HG03469 (cell line): ENCODE measurements at regions not wholly inside any gene's neighbourhood (a gene's known extent, or its start where the extent isn't known, plus 50 kb on each side); places are given as distances from the start of the nearest gene placed in this dataset.

Experiments used
- ATAC-seq: cut with Tn5 transposase; IDR thresholded peaks from one replicate; pipeline ENCODE4 v1.9.1; 2021; ENCODE audit warnings: mild to moderate bottlenecking, moderate library complexity, moderate number of reproducible peaks; ENCODE audit not compliant: unreplicated experiment

DNA sequence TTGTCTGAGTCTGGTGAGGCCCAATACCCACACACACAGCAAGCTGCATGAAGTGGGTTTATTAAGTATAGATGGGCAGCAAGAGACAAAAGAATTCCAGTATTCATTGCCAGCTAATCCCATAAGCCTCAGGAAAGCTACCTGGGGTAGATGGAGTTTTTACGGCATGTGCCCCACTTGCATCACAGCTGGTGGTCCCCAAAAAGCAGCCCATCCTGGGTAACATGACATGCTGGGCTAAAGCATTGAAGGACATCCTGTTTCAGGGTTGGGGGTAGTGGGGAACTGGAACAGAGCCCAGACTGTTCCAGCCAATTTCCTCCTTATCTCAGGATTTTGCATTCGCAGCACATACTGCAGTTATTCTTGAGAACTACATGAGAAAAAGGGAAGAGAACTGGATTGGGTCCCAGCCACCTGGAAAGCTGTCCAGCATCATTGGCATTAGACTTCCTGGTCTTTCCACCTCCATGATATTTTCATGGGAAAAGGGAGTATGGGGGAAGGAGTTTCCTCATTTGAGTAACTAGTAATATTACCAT is 240.1 kb upstream of the MMADHC start:
- no peak for ATAC-seq

DNA sequence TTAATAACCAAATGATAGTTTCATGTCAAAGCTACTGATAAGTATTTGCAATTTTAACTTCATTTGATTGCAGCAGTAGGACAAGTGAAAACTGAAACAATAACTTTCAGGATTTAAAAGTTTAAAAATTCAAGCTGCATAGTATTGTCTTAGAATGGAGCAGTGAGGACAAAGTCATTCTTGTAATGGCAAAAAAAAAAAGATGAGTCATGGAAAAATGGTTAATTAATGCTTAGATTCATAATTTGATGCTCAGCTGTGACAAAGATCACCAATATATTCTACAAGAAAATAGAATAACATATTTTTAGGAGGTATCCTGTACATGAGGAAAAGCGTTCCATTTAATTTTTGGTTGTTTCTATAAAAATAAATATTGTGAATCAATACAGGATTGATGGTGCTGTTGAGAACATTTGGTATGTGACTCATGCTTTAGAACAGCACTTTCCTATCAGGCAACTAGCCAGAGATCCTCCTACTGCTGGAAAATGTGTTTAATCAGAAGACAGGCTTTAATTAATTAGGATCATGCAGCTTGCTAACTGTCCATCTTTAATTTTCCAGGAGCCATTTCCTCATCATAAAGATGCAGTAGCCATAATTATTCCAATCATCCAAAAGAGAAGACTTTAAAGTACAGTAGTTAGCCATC is 239.0 kb upstream of the MMADHC start:
- ATAC-seq = no peak

DNA sequence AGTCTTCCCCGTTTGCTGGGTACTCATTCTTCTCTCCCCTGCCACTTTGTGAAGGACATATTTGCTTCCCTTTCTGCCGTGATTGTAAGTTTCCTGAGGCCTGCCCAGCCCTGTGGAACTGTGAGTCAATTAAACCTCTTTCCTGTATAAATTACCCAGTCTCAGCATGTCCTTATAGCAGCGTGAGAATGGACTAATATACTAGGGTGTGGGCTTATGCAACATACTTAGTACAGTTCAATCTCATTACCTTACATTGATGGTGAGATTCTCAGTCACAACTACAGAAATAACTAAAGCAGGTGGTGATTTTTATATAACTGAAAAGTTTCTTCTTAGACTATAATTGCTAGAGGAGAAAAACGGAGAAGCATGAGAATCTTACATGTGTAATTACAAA is 237.9 kb upstream of the MMADHC start:
- ATAC-seq = no peak

DNA sequence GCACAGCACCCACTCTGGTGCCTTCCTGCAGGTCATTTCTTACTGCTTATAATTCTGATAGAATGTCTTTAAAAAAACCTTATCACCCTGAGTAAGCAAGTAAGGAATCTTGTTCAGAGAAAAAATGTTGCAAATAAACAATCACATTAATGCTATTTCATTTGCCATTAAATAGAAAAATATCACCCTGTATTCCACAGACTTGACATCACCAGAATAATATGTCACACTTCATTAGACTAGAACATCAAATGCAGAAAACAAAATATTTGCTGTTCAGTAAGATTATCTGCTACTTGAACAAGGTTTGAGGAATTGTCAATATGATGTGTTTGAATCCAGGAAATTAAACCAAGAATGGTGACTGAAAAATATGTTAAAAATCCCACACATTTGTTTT is 236.6 kb upstream of the MMADHC start:
- no peak for ATAC-seq

DNA sequence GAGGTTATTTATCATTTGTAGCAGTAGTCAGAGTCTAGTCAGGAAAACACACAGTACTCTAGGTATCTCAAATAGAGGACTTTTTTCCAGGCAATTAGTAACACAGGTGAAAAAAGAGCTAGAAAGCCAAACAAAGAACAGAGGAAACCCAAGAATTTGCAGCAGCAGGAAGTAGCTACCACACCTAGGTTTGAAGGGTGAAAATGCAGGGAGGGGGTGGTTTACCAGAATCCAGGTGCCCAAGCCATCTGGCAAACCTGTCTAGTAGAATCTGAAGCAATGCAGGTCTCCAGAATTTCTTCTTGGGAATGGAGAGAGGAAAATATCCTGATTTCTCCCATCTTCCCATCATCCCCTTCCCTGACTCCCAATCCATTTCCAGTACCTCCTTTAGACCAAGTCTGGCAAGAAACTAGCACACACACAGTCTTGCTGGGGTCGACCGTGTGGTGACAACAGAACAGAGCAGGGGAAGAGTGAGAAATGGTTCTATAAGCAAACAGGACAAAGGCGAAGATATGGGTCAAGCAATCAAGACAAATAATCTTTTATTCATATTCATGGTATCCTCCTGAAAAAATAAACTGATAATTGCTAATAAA is 231.9 kb upstream of the MMADHC start:
- no peak for ATAC-seq

DNA sequence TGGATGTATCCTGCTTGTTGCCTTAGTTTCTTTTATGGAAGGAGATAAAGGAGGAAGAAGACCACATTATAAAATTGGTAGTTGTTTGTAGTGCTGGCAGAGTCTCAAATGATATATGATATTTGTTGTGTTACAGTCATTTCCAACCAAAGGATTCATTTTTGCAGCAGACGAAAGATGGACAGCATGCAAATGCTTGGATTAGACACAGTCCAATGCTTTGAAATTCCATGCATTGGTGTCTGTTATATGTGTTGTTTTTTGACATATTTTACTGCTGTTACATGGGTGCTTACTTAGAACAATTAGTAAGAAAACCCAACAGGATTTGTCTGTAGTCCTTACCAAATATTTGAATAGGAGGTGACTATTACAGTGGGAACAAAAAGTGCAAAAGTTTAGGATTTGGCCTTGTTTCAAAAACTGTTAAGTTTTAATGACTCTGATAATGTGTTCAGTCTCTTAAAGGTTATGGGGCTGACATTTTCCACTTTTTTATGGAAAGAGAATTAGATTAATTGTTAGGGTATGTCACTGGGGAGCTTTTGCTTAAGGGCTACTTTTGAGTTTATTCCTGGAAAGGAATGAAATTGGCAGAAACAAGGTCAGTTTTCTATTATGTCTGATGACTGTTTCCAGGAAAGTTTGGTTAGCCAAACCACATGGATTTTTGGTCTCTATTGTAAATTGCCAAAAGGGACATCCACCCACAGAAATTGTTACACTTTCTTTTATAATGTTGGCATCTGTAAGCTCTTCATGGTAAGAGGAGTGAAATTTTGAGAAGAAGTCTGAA is 229.4 kb upstream of the MMADHC start:
- ATAC-seq = no peak

DNA sequence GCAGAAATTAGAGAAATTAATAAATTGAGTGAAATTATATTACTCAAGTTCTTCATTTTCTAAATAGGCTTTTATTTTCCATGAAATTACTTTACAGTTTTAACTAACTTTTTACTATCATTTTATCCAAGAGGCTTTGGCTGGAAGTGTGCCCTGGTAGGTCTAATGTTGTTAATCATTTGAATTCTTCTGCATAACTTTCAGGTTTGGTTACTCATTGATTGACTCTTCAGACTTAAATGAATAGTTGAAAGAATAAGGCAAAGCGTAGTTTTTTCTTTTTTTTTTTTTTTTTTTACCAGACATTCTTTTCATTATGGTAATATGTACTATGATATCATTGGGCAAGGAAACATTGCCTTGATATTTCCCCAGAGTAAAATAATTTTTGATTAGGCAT is 228.4 kb upstream of the MMADHC start:
- ATAC-seq = no peak

DNA sequence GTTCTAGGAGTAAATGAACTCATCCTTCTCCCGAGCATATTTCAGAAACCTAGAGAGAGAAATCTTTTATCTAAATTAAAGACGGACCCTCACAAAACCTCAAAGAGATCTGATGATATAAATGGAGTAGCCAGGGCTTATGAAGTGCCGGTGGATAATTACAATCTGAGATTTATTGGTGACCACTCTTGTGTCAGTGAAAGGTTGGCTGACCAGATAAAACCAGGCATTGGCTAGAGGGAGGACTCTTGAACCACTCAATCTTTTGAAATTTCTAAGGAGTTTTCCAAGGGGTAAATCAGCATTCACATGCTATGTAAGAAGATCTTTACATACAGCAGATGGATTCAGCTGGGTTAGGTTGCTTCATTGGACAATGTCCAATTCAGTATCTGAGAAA is 227.3 kb upstream of the MMADHC start:
- no peak for ATAC-seq

DNA sequence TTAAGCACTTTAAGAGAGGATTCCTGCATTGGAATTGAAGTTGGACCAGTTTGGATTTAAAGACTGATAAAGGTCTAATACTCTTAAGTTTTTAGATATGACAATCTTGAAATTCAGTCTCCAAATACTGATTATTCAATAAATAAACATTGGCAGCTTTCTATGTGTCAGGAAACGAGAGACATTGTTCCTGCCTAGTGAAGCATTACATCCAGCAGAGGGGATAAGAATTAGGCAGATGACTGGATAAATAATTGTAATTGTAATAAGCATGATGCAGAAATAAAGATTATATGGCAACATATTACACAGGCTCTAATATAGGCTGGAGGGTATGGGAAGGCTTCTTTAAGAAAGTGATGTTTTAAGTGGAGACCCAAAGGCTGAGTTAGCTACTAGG is 226.5 kb upstream of the MMADHC start:
- ATAC-seq = no peak

DNA sequence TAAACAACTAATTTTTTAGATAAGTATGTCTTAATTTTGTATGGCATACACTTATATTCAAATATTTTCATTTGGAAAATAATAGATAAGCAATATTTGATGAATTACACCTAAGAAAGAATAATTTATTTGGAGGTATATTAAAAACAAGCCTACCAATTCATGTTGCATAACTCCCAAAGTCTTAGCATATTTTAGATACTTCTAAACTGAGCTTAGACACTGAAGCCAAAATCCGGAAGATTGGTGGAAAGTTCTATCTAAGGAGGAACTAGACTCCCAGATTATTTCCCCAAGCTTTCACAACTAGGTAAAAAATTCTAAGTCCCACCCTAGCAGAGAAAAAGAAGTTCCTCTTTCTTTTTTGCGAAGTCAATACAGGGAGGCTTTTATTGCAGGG is 221.0 kb upstream of the MMADHC start:
- no peak for ATAC-seq

DNA sequence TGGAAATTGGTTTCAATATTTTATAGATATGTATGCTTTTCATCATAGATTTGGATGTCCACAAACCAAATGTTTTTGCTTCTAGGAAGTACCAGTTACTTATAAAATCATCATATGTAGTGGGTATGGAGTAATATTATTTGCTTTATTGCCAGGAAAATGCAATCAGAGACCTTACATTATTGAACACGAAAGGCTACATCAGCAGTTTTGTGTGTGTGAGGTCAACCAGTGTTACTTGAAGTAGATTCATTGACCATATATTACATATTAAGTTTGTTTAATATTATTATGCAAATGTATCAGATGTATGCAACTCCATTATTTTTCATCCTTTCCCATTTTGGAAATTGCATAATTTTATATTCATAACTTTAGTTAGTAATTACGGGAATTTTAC is 219.1 kb upstream of the MMADHC start:
- ATAC-seq = no peak

DNA sequence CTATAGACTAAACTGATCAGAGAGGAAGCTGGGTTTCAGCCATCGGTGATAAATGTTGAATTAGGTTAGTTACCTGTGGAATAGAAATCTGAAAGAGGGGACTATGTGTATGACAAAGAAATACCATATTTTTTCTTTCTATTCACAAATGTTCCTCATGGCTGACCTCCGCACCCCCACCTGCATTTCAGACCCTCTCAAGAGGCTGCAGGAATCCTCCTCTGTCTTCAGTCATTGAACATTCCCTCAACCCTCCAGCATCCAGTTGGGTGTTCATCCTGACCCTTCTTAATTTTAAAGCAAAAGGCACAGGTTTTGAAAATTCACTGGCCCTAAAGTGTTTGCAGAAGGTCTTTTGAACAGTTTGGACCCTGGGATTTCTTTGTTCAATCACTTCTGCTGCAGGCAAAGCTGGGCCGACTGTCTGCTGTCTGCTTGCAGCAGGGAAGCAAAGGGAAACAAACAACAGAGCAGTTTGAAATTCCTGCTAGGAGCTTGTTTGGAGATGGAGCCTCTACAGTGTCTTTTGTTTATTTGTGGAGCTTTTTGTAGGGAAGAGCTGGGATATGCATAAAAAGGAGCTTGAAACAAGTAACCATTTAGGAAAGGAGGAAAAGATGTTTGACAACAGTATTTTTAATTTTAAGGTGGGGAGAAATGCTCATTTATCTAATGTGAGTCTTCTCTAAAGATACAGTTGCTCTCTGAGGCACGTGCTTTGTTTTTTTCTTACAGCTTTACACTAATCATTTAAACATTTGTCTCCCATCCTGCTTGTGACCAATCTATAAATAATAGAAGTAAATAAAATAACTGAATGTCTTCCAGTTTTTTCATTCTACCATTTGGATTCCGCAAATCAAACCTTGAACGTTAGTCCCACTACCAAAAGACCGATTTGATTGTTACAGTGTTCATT is 213.3 kb upstream of the MMADHC start:
- ATAC-seq = no peak

DNA sequence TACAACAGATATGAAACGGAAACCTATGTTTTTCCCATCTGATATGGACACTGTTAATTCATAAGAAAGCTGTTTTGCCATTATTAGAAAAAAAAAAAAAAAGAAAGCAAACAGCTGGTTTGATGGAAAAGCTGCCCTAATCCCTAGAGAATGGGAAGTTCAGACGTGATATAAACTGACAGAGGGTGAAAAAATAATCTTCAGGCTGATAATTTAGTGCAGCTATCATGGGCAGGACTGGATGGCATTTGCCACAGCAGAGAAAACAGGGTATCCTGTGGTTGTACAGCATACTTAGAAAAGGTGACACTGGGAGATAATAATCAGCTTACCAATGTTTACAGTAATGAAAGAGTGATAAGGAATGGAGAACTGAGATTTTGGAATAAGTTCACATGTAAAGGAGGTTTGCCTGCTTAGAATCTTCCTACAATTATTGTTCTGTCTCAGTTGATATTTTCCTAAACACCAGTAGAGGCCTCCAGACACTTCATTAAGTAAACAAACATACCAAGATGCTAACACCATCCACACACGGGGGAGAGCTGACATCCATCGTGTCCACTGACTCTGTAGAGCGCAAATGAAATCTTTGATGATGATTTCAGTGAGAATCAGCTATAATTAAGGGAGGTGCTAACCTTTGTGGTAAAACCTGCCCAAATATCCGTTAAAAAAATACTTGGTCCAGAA is 211.6 kb upstream of the MMADHC start:
- no peak for ATAC-seq

DNA sequence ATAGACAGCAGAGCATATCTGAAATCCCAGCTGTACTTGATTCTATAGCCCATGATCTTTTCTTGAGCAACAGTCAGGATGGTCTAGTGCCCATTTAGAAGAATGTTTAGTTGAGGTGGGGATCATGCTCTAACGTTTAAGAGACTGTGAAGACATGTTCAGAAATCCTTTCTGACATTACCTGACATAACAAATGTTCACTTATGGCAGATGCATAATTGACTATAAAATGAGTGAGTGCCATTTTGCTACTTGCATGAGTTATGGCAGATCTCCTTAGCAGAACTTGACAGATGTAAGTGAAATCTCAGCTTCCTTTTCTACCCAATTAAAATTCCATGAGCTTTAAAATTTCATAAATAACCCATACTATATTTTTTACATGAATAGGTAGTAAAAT is 209.5 kb upstream of the MMADHC start:
- no peak for ATAC-seq

DNA sequence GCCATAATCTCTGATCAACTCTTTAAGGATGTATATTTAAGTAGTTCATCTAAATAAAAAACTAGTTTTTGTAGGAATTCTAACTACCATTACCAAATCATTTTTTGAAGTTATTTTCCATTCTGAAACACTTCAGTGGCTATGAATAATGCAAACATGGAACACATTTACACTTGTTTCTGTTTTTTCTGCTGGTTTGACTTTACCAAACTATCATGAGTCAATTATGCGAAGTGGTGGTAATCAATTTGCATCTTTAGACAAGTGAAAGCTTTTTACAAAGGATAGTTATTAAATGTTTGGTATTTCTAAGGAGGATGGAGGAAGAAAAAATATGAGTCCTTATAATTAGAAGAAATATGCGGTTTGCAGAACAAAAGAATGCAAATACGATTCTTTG is 202.0 kb upstream of the MMADHC start:
- no peak for ATAC-seq

DNA sequence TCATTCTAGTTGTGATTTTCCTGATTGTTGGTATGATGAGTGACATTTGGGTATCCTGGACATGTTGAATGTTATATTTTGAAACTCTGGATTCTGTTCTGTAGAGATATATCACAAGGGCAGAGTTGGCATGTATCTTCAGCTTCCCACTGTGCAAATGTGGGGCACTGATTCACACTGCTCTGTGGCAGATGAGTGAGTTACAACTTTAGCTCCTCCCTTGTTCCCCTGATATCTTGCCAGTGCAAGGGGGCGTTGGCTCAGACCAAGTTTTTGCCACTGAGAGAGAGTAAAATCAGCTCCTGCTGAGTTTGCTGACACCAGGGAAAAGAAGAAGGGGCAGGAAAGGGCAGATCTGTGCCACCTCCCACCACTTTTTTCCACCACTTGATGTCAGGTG is 199.6 kb upstream of the MMADHC start:
- no peak for ATAC-seq

DNA sequence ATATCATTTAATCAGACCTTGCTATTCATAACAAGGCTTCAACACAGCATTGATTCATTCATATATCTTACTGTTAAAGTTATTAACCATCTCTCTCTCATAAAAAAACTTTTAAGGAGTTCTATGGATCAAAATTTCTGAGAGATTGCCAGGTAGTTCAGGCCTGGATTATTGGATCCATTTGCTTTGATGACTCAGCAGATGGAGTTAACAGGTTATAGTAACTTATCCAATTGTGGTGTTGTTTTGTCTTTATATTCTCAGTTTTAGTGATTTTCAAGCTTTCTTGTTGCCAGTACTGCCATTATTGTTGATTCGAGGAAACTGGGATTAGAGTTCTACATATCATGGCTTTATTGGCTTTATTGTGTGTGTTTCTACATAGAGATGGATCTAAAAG is 195.7 kb upstream of the MMADHC start:
- no peak for ATAC-seq

DNA sequence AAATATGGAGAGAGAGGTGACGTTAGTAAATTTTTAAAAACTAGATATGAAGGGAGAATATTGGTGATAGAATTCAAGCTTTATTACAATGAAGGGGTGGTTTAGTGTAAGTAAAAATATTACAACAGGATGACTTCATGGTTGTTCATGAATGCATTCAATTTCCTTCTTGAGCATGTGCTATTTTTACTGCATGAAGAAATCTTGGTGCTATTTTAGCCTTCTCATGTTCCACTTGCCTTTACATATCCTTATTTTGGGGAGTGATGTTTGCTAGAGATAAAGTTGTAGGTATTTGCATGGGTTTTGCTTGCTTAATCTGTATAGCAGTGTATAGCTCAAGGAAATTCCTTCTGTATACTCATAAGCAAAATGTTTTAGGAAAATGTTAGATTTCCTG is 195.0 kb upstream of the MMADHC start:
- ATAC-seq = no peak

DNA sequence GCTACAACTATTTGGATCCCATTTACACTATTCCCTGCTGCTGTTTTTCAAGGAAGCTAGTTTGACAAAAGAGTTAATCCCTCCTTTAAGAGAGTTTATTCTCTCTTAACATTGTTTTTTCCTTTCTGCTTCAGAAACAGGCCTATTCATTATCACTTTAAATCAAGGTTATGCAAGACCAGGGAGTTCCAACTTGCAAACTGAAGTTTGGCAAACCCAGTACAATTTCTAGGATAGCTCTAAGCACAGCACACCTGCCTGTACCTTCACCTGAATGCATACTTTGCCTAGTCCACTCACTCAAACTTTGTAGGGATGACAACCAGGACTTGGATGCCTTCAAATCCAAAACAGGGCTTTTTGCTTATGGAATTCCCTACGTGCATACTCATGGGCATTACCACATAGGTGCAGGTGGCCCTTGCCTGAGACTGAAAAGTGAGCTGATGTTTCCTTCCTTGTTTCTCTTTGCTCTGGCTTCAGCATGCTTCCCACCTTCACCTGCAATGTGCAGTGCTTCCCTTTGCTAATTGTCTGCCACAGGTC is 193.8 kb upstream of the MMADHC start:
- no peak for ATAC-seq

DNA sequence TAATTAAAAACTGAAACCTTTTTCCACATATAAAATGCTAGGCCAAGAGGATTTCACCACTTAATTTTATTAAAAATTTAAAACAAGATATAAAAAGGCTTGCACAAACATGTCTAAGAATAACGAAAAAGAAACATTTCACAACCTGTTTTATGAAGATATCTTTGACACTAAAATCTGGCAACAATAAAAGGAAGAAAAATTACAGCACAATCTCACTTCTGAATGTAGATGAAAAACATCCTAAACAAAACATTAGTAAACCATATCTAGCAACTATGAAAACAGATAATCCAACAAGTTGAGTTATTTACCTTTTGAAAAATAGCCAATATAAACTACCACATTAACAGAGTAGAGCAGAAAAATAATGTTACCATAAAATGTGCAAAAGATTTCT is 185.4 kb upstream of the MMADHC start:
- no peak for ATAC-seq
